Neural progenitor cell (in vitro differentiated cells): ENCODE measurements at regions not wholly inside any gene's neighbourhood (a gene's known extent, or its start where the extent isn't known, plus 50 kb on each side); places are given as distances from the start of the nearest gene placed in this dataset.

Experiments used
- DNase-seq: peaks from one replicate; pipeline ENCODE4 v3.0.0-alpha.2; 2016; ENCODE audit warnings: low spot score
- H2AFZ ChIP-seq: fragments of 200-600 bp; sonication (generic); replicated peaks from 2 replicates; pipeline ENCODE4 v1.6.1; 2016; ENCODE audit warnings: antibody characterized with exemption
- H3F3A ChIP-seq: fragments of 200-600 bp; sonication (generic); 2 replicates; pipeline ENCODE4 v1.6.1; 2016; ENCODE audit warnings: antibody characterized with exemption, low read depth
- H3K27ac ChIP-seq: fragments of 200-600 bp; sonication (generic); 2 replicates; pipeline ENCODE4 v1.5.1; 2016; ENCODE audit warnings: mild to moderate bottlenecking
- H3K27me3 ChIP-seq: fragments of 200-600 bp; sonication (generic); 2 replicates; pipeline ENCODE4 v1.6.1; 2016; ENCODE audit warnings: mild to moderate bottlenecking, moderate library complexity
- H3K36me3 ChIP-seq: fragments of 200-600 bp; sonication (generic); 2 replicates; pipeline ENCODE4 v1.5.1; 2016
- H3K4me1 ChIP-seq: fragments of 200-600 bp; sonication (generic); 2 replicates; pipeline ENCODE4 v1.6.1; 2016; ENCODE audit warnings: mixed run types
- H3K4me2 ChIP-seq: fragments of 200-600 bp; sonication (generic); 2 replicates; pipeline ENCODE4 v1.6.1; 2016
- H3K4me3 ChIP-seq: fragments of 200-600 bp; sonication (generic); 2 replicates; pipeline ENCODE4 v1.5.1; 2016
- H3K79me2 ChIP-seq: fragments of 200-600 bp; sonication (generic); 2 replicates; pipeline ENCODE4 v1.6.1; 2016; ENCODE audit warnings: low read depth
- H3K9ac ChIP-seq: fragments of 200-600 bp; sonication (generic); 2 replicates; pipeline ENCODE4 v1.6.1; 2016
- H3K9me3 ChIP-seq: fragments of 200-600 bp; sonication (generic); 2 replicates; pipeline ENCODE4 v1.5.1; 2016; ENCODE audit warnings: low read depth
- H4K20me1 ChIP-seq: fragments of 200-600 bp; sonication (generic); 2 replicates; pipeline ENCODE4 v1.6.1; 2016; ENCODE audit warnings: low read depth
- H3K27ac Mint-ChIP-seq: 3 replicates; pipeline ENCODE4 v1.8.0; 2021; ENCODE audit warnings: mixed read lengths
- H3K27me3 Mint-ChIP-seq: 2 replicates; pipeline ENCODE4 v1.8.0; 2022; ENCODE audit warnings: low read depth, mild to moderate bottlenecking, inconsistent platforms, moderate library complexity, mixed read lengths; ENCODE audit not compliant: insufficient read depth
- H3K36me3 Mint-ChIP-seq: 3 replicates; pipeline ENCODE4 v1.8.0; 2021; ENCODE audit warnings: mixed read lengths
- H3K4me1 Mint-ChIP-seq: 3 replicates; pipeline ENCODE4 v1.8.0; 2021; ENCODE audit warnings: mixed read lengths
- H3K4me3 Mint-ChIP-seq: 3 replicates; pipeline ENCODE4 v1.8.0; 2021; ENCODE audit warnings: mild to moderate bottlenecking, moderate library complexity, mixed read lengths
- H3K9me3 Mint-ChIP-seq: 3 replicates; pipeline ENCODE4 v1.8.0; 2020; ENCODE audit warnings: mixed read lengths
- EZH2 ChIP-seq: fragments of 200-600 bp; sonication (generic); IDR thresholded peaks from 2 replicates; pipeline ENCODE4 v1.6.1; 2017; ENCODE audit warnings: antibody characterized with exemption, mild to moderate bottlenecking, moderate library complexity
- EZH2phosphoT487 ChIP-seq: fragments of 200-600 bp; sonication (generic); IDR thresholded peaks from 2 replicates; pipeline ENCODE4 v1.6.1; 2017; ENCODE audit warnings: antibody characterized with exemption
- TF ChIP-seq, protein P1 (sequence below): fragments of 200-600 bp; sonication (generic); IDR thresholded peaks from 2 replicates; pipeline ENCODE4 v1.5.1; 2017; ENCODE audit warnings: antibody characterized with exemption, mild to moderate bottlenecking

- H3K36me3 ChIP-seq, result no peaks in the 10 kb centered on the region
- H3K4me3 ChIP-seq, result no peak overlapping the region
- no peaks in the 10 kb centered on the region for H3K79me2 ChIP-seq
- H3K9ac ChIP-seq, result no peak overlapping the region
- Mint-ChIP-seq H3K9me3 (peaks cover 23% of the 10 kb centered on the region), H3K27ac (peak overlapping the region; percentile 25), H3K27me3 (peaks cover 2% of the 10 kb centered on the region), H3K4me3 (no peak overlapping the region), H3K4me1 (peaks cover 12% of the 10 kb centered on the region), H3K36me3 (no peaks in the 10 kb centered on the region)
- H3K27me3 ChIP-seq, result no peaks in the 10 kb centered on the region
- no peak overlapping the region for H3K4me2 ChIP-seq
- H3K27ac ChIP-seq, result no peak overlapping the region
- peaks cover 1% of the 10 kb centered on the region for H3K9me3 ChIP-seq
- TF ChIP-seq, protein P1, sequence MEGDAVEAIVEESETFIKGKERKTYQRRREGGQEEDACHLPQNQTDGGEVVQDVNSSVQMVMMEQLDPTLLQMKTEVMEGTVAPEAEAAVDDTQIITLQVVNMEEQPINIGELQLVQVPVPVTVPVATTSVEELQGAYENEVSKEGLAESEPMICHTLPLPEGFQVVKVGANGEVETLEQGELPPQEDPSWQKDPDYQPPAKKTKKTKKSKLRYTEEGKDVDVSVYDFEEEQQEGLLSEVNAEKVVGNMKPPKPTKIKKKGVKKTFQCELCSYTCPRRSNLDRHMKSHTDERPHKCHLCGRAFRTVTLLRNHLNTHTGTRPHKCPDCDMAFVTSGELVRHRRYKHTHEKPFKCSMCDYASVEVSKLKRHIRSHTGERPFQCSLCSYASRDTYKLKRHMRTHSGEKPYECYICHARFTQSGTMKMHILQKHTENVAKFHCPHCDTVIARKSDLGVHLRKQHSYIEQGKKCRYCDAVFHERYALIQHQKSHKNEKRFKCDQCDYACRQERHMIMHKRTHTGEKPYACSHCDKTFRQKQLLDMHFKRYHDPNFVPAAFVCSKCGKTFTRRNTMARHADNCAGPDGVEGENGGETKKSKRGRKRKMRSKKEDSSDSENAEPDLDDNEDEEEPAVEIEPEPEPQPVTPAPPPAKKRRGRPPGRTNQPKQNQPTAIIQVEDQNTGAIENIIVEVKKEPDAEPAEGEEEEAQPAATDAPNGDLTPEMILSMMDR, result no peak
- no peak for TF ChIP-seq EZH2phosphoT487
- TF ChIP-seq EZH2, result no peak
- DNase-seq, result no peak
- H2AFZ ChIP-seq, result no peak overlapping the region
- H3F3A ChIP-seq, result no peaks in the 10 kb centered on the region
- H4K20me1 ChIP-seq, result no peaks in the 10 kb centered on the region
- H3K4me1 ChIP-seq, result no peaks in the 10 kb centered on the region
Measured at GRCh38 chr10:4176500-4177281, 391.7 kb upstream of the KLF6 start.

- DNase-seq, result peak; percentile 49
- TF ChIP-seq, protein P1, result peak; percentile 45
- TF ChIP-seq EZH2 (no peak), EZH2phosphoT487 (no peak)
- H3F3A ChIP-seq, result no peaks in the 10 kb centered on the region
- no peak overlapping the region for H3K27ac Mint-ChIP-seq
- no peaks in the 10 kb centered on the region for H3K79me2 ChIP-seq
- H2AFZ ChIP-seq, result no peak overlapping the region
- no peak overlapping the region for H3K4me2 ChIP-seq
- peaks cover 3% of the 10 kb centered on the region for H3K9me3 ChIP-seq
- H3K4me3 Mint-ChIP-seq, result no peak overlapping the region
- H3K9ac ChIP-seq, result no peak overlapping the region
- H3K4me1 ChIP-seq, result no peaks in the 10 kb centered on the region
- no peak overlapping the region for H3K4me3 ChIP-seq
- H4K20me1 ChIP-seq, result no peaks in the 10 kb centered on the region
- H3K27ac ChIP-seq, result no peak overlapping the region
- H3K36me3 ChIP-seq, result no peaks in the 10 kb centered on the region
- no peaks in the 10 kb centered on the region for H3K4me1 Mint-ChIP-seq
- H3K9me3 Mint-ChIP-seq, result peaks cover 23% of the 10 kb centered on the region
- H3K36me3 Mint-ChIP-seq, result no peaks in the 10 kb centered on the region
- H3K27me3 Mint-ChIP-seq, result peaks cover 2% of the 10 kb centered on the region
- no peaks in the 10 kb centered on the region for H3K27me3 ChIP-seq
Measured at GRCh38 chr10:4174197-4174596, 389.2 kb upstream of the KLF6 start.

DNA sequence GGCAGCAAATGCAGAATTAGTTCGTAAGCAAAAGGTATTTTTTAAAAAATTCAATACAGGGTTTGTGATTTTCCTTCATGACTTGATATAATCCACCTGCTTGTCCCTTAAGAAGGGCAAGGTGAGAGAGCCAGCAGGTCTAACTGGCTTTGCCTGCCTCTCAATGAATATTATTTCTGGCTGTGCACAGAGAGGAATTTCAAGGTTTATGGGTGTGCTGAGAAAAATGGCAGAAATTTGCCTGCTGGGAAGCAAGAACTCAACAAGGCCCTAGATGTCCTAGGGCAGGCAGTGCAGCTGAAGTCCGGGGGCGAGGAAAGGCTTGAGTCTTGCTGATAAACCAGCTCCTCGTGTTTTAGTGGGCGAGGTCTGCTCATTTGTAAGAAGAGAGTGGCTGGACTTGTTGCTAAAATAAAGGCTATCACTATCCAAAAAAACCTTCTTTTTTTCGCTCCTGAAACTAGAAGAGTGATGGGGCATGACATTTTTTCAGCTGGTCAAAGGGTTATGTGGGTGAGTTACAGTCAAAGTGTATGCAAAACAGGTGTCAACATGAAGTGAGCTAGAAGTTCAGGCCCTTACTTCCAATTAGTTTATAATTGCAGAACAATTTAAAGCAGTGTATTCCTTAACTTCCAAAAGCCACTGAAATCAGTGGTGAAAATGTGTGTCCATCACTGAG lies 385.8 kb upstream of the KLF6 start:
- H3K27me3 Mint-ChIP-seq, result peaks cover under 1% of the 10 kb centered on the region
- peaks cover 23% of the 10 kb centered on the region for H3K9me3 Mint-ChIP-seq
- H3K27me3 ChIP-seq, result no peaks in the 10 kb centered on the region
- H3K4me1 ChIP-seq, result no peaks in the 10 kb centered on the region
- no peak for DNase-seq
- H3K27ac Mint-ChIP-seq, result no peak overlapping the region
- no peak overlapping the region for H3K4me2 ChIP-seq
- H4K20me1 ChIP-seq, result no peaks in the 10 kb centered on the region
- H3K4me3 Mint-ChIP-seq, result no peak overlapping the region
- H3K27ac ChIP-seq, result no peak overlapping the region
- no peaks in the 10 kb centered on the region for H3K4me1 Mint-ChIP-seq
- H3K36me3 Mint-ChIP-seq, result no peaks in the 10 kb centered on the region
- H3K9ac ChIP-seq, result no peak overlapping the region
- peaks cover 3% of the 10 kb centered on the region for H3K9me3 ChIP-seq
- no peaks in the 10 kb centered on the region for H3K36me3 ChIP-seq
- H2AFZ ChIP-seq, result no peak overlapping the region
- TF ChIP-seq EZH2phosphoT487, result no peak
- no peak for TF ChIP-seq EZH2
- TF ChIP-seq, protein P1, result no peak
- no peaks in the 10 kb centered on the region for H3K79me2 ChIP-seq
- H3F3A ChIP-seq, result no peaks in the 10 kb centered on the region
- no peak overlapping the region for H3K4me3 ChIP-seq
